Suprapubic skin (tissue), 4 donors: ENCODE measurements at regions not wholly inside any gene's neighbourhood (a gene's known extent, or its start where the extent isn't known, plus 50 kb on each side); places are given as distances from the start of the nearest gene placed in this dataset.

Experiments used
- DNase-seq, 2 donors: peaks; one replicate each; pipeline ENCODE4 v3.0.0-alpha.2; 2019; ENCODE audit warnings: low spot score in 2 of 2
- H3K27ac ChIP-seq: fragments of 200-600 bp; sonication (generic); one replicate; pipeline ENCODE4 v1.5.1; 2019
- H3K27me3 ChIP-seq: fragments of 200-600 bp; sonication (generic); one replicate; pipeline ENCODE4 v1.5.1; 2019
- H3K36me3 ChIP-seq: fragments of 200-600 bp; sonication (generic); one replicate; pipeline ENCODE4 v1.5.1; 2019
- H3K4me1 ChIP-seq: fragments of 200-600 bp; sonication (generic); one replicate; pipeline ENCODE4 v1.5.1; 2019
- H3K4me3 ChIP-seq: fragments of 200-600 bp; sonication (generic); one replicate; pipeline ENCODE4 v1.5.1; 2019; ENCODE audit warnings: mild to moderate bottlenecking
- H3K9me3 ChIP-seq: fragments of 200-600 bp; sonication (generic); one replicate; pipeline ENCODE4 v1.5.1; 2019
- EP300 ChIP-seq: sonication (generic); formaldehyde crosslinking; IDR thresholded peaks from one replicate; pipeline ENCODE4 v1.6.1; 2017; ENCODE audit warnings: antibody characterized with exemption
- POLR2A ChIP-seq, 2 donors: fragments of 450-650 bp; IDR thresholded peaks; one replicate each; pipeline ENCODE4 v1.6.1; 2017; ENCODE audit warnings: antibody characterized with exemption in 2 of 2, mild to moderate bottlenecking in 2 of 2, moderate library complexity in 2 of 2
- POLR2AphosphoS5 ChIP-seq, 3 donors: sonication (generic); formaldehyde crosslinking; IDR thresholded peaks; one replicate each; pipeline ENCODE4 v1.6.1; 2017; ENCODE audit warnings: antibody characterized with exemption in 3 of 3
- WGBS: methylation state at CpG from one replicate; pipeline ENCODE4 v1.1.5; 2018; 5-methylcytosine and 5-hydroxymethylcytosine counted together
- TF ChIP-seq, protein P1 (sequence below), 2 donors: fragments of 200-600 bp in 1 of 2; fragments of 450-650 bp in 1 of 2; sonication (generic) in 1 of 2; IDR thresholded peaks; one replicate each; pipeline ENCODE4 v1.5.1; 2016 to 2019; ENCODE audit warnings: antibody characterized with exemption in 2 of 2, mild to moderate bottlenecking in 1 of 2, moderate library complexity in 1 of 2

DNA sequence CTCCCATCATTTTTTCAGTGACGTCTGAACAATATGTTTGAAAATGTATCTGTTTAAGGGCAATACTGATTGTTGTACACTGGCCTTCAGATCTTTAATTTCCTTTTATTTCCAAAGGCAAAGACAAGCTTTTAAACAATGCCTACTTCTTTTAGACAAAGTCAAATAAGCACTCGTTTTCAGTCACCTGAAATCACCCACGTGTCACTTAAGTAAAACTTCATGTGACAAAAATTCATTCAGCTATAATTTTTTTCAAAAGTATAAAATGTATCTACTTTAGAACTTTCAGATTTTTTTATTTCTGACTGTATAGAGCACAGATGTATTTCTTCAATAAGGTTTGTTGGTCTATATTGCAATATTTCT, 113.5 kb upstream of the BEND6 start:
- TF ChIP-seq POLR2A (IDR thresholded peaks at IDR 0.05) (no peak), POLR2AphosphoS5 (IDR thresholded peaks at IDR 0.05) (no peak), EP300 (no peak)
- TF ChIP-seq, protein P1, sequence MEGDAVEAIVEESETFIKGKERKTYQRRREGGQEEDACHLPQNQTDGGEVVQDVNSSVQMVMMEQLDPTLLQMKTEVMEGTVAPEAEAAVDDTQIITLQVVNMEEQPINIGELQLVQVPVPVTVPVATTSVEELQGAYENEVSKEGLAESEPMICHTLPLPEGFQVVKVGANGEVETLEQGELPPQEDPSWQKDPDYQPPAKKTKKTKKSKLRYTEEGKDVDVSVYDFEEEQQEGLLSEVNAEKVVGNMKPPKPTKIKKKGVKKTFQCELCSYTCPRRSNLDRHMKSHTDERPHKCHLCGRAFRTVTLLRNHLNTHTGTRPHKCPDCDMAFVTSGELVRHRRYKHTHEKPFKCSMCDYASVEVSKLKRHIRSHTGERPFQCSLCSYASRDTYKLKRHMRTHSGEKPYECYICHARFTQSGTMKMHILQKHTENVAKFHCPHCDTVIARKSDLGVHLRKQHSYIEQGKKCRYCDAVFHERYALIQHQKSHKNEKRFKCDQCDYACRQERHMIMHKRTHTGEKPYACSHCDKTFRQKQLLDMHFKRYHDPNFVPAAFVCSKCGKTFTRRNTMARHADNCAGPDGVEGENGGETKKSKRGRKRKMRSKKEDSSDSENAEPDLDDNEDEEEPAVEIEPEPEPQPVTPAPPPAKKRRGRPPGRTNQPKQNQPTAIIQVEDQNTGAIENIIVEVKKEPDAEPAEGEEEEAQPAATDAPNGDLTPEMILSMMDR (IDR thresholded peaks at IDR 0.05), result no peak

GRCh38 chr6:56840467-56841380, 114.2 kb upstream of the BEND6 start:
- TF ChIP-seq, protein P1 (IDR thresholded peaks at IDR 0.05), result no peak
- TF ChIP-seq EP300, result no peak
- peak in 1 of 2 donors; percentile 18 for TF ChIP-seq POLR2A (IDR thresholded peaks at IDR 0.05)
- TF ChIP-seq POLR2AphosphoS5 (IDR thresholded peaks at IDR 0.05), result peak in 1 of 3 donors; percentile 37
- Histone ChIP-seq H3K4me1 (peaks cover 24% of the 10 kb centered on the region), H3K36me3 (no peaks in the 10 kb centered on the region), H3K4me3 (peak overlapping the region; percentile 3), H3K27me3 (peaks cover 16% of the 10 kb centered on the region), H3K27ac (peak overlapping the region; percentile 89), H3K9me3 (no peaks in the 10 kb centered on the region)
- no peak for DNase-seq
- WGBS, result 38% methylated on average over 6 of the region's 6 CpGs

More for the DNA sequence above, 113.5 kb upstream of the BEND6 start:
- H3K27me3 ChIP-seq, result peaks cover 16% of the 10 kb centered on the region
- no peak overlapping the region for H3K4me3 ChIP-seq
- H3K4me1 ChIP-seq, result peaks cover 24% of the 10 kb centered on the region
- no peaks in the 10 kb centered on the region for H3K9me3 ChIP-seq
- H3K27ac ChIP-seq, result peak overlapping the region; percentile 89
- 41% methylated on average over 3 of the region's 3 CpGs for WGBS
- no peak for DNase-seq
- H3K36me3 ChIP-seq, result no peaks in the 10 kb centered on the region

- WGBS, result 83% methylated on average over 6 of the region's 6 CpGs
- peaks cover 24% of the 10 kb centered on the region for H3K4me1 ChIP-seq
Measured at GRCh38 chr6:56839533-56840183, 115.2 kb upstream of the BEND6 start.

DNA sequence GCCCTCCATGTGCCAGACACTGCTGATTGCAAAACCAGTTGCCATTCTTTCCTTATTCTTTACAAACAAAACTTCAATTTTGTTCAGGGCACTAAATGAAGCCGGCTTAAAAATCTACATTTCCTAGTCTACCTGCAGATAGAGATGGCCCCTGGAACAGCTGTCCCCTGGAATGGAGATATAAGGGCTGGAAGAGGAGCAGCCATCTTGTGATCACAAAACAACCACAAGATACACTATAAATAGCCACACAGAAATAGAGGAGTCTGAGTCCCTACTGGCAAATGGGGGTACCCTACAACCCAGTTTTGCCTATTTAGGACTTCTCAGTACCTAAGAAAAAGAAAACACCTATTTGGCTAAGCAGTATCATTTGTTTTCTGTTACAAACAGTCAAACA, 115.9 kb upstream of the BEND6 start:
- H3K9me3 ChIP-seq, result no peaks in the 10 kb centered on the region
- H3K36me3 ChIP-seq, result no peaks in the 10 kb centered on the region
- TF ChIP-seq POLR2A (IDR thresholded peaks at IDR 0.05) (no peak), EP300 (no peak), POLR2AphosphoS5 (IDR thresholded peaks at IDR 0.05) (no peak)
- TF ChIP-seq, protein P1 (IDR thresholded peaks at IDR 0.05), result no peak
- no peak for DNase-seq
- peaks cover 14% of the 10 kb centered on the region for H3K27me3 ChIP-seq
- no peak overlapping the region for H3K27ac ChIP-seq
- no peak overlapping the region for H3K4me3 ChIP-seq
- 93% methylated on average over 1 of the region's 1 CpG for WGBS
- peaks cover 21% of the 10 kb centered on the region for H3K4me1 ChIP-seq

More at GRCh38 chr6:56839533-56840183, 115.2 kb upstream of the BEND6 start:
- no peak for DNase-seq
- Histone ChIP-seq H3K27me3 (peaks cover 16% of the 10 kb centered on the region), H3K9me3 (no peaks in the 10 kb centered on the region), H3K4me3 (no peak overlapping the region), H3K27ac (no peak overlapping the region), H3K36me3 (no peaks in the 10 kb centered on the region)
- TF ChIP-seq, protein P1 (IDR thresholded peaks at IDR 0.05), result no peak
- TF ChIP-seq POLR2A (IDR thresholded peaks at IDR 0.05) (no peak), EP300 (no peak), POLR2AphosphoS5 (IDR thresholded peaks at IDR 0.05) (no peak)

DNA sequence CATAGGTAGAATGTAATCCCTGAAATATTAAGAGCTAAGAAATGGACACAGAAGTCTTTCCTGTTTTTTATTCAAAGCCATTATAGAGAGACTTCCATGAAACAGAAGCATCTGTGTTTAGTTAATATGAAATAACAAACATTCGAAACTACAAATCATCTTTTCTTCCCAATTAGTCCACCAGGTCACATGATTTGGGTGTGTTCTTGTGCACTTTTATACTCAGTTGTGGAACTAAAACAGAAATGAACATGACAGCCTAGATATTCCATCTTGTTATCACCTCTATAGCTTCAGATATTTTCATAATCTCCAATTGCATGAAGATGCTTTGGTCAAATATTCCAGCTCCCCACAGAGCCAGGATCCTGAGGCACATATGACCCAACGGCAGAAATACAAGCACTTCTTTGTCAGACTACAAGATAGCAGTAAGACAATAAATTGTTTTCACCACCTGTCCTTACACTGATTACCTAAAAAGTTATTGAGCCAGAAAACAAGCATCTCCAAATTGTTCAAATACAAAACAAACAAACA, 116.8 kb upstream of the BEND6 start:
- 50% methylated on average over 2 of the region's 2 CpGs for WGBS
- no peak overlapping the region for H3K4me3 ChIP-seq
- no peak overlapping the region for H3K27ac ChIP-seq
- H3K36me3 ChIP-seq, result no peaks in the 10 kb centered on the region
- H3K4me1 ChIP-seq, result peaks cover 14% of the 10 kb centered on the region
- H3K9me3 ChIP-seq, result no peaks in the 10 kb centered on the region
- no peak for TF ChIP-seq POLR2AphosphoS5 (IDR thresholded peaks at IDR 0.05)
- no peak for TF ChIP-seq POLR2A (IDR thresholded peaks at IDR 0.05)
- TF ChIP-seq, protein P1 (IDR thresholded peaks at IDR 0.05), result no peak
- no peak for TF ChIP-seq EP300
- no peak for DNase-seq
- H3K27me3 ChIP-seq, result peaks cover 7% of the 10 kb centered on the region
